GDM1 (cell line): ENCODE measurements at regions not wholly inside any gene's neighbourhood (a gene's known extent, or its start where the extent isn't known, plus 50 kb on each side); places are given as distances from the start of the nearest gene placed in this dataset.
"Not testable (repeated sequence)": the region's sequence is repeated elsewhere in the genome, so short reads cannot be mapped to it uniquely, and the experiment has no call there.

Experiments used
- DNase-seq: peaks from one replicate; lab custom pipeline; 2025; lab: John Stamatoyannopoulos, UW

DNA sequence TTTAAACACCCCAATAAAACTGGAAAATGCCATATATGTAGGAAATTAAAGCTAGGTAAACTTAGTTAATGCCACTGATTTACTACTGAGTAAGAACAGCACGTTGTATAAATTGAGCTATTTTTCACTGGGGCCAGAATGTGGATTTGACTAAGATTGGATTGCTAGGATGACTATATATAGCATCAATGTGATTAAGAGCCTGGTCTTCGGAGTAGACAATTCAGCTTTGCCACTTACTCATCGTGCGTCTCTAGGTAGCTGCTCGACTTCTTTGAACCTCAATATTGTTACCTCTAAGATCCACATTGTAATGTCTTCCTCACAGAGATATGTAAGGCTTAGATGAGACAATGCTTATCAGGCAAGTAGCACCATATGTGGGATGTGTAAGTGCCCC, 462.5 kb downstream of the KLF12 start:
- no peak for DNase-seq

DNA sequence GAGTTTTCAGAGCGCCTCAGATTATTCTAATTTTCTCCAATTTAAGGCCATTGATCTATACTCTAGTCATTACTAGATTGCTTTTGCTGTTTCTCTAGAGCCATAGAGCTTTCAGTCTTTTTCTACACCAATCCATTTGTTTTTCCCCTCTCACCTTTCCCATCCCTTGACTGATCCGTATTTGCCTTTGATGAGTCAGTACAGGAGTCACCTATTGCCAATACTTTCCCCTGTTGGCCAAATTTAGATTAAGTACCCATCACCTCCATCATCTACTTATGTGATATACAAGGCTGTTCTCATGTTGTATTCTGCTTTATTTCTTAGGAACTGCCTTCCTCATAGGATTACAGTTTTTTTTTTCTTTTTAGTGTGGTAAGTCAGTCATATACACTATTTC, 463.2 kb downstream of the KLF12 start:
- DNase-seq, result no peak

DNA sequence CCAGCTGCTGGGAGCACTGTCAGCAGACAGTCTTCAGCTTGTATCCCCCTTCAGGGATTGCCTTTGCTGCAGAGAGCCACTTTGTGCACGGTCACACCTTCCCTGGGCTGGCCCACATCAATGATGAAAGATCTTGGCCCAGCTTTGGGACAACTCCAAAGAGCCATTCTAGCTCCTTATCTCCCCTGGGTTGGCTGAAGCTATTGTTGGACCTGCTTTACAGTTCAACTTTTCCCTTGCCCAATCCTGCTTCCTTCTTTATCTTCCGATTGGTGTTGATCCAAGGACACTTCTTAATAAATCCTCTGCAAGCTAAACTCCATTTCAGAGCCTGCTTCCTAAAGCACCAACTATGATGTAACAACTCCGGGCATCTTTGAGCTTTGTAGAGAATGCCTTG, 466.4 kb downstream of the KLF12 start:
- DNase-seq, result no peak

DNA sequence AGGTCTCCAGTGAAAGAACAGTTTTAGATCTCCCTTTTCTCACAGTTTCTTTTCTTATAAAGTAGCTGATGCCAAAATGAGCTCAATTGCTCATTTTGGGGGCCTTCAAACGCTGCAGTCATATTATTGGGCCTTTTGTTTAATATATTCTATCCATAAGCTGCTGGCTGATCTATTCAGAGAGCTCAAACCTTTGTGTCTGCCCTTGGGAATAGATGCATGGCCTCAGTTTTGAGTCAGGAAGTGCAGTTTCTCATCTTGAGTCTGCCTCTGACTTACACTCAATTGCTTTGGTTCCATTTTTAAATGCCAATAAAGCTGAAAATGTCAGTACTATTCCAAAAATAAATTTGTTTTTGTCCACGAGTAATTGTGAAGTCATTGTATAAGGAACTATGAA, 468.9 kb downstream of the KLF12 start:
- no peak for DNase-seq

DNA sequence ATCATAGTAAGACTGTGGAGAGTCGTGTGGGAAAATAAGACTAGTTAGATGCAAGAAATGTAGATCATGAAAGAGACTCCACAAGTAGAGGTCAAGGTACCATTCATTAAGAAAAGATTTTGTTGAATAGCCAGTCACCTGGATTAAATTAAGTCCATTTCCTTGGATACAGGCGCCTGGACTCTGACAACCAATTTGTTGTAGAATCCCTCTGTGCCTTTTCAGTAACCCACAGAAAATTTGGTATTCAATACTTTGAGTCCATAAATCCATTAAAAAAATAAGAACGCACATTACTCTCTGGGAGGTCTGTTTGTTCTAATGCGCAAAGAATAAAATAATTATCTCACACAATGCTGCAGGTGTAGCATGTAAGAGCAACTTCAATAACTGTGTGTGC, 469.4 kb downstream of the KLF12 start:
- no peak for DNase-seq

DNA sequence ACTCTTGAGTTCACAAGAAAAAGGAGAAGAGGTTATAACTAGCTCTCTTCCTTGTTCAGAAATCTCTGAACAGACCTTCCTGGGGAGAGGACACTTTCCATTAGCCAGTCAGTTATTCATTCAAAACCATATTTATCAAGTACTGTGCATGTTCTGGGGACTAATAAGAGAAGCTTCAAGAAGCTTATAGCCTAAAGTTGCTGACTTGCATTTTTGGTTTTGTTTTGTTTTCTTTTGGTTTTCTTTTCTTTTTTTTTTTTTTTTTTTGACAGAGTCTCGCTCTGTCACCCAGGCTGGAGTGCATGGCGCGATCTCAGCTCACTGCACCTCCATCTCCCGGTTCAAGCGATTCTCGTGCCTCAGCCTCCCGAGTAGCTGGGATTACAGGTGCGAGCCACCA, 471.4 kb downstream of the KLF12 start:
- no peak for DNase-seq

DNA sequence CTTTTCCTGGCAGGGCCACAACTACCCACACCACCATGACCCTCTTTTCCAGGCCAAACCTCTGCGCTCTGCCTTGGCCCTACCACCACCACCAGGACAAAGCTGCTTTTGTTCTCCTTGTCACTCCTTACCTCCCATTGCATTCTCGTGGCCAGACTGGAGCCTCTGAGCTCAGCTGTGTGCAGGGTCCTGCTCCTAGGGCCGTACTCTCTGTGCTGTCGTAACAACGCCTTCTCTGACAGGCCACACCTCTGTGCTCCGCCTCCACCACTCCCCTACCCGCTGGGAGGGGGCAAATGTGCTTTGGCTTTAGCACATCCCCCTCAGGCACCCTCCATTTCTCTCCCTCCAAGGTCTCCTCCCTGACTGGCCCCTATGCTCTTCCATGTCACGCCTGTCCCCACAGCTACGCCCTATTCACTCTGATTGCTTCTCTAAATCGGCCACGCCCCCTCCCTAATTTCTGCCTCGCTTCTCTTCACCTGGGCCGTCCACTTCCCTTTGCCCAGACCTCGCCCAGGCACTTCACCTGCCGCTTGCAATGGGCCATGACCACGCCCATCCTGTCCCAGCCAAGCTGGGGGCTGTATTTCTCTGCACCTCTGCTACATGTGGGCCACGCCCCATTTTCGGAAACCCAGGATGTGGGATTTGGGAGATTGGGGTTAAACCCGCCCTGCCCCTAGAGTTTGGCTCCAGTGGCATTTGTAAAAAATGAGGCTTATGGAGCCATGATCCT, 472.3 kb downstream of the KLF12 start:
- DNase-seq, result no peak

DNA sequence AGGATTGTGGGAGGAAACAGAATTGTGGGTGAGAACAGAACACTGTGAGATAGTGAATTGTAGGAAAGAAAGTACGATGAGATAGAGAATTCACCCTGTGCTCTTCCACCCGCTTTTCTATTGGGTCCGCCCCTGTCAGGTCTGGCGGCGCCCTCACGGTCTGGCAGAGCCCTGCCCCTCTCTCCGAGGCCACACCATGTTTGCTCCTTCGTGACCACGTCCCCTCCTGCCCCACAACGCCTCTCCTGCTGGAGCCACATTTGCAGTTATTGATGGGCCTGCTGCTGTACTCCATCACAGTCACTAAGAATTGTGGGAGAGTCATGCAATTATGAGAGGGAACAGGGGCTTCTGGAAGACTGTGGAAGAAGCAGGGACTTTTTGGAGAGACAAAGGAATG, 473.1 kb downstream of the KLF12 start:
- no peak for DNase-seq

DNA sequence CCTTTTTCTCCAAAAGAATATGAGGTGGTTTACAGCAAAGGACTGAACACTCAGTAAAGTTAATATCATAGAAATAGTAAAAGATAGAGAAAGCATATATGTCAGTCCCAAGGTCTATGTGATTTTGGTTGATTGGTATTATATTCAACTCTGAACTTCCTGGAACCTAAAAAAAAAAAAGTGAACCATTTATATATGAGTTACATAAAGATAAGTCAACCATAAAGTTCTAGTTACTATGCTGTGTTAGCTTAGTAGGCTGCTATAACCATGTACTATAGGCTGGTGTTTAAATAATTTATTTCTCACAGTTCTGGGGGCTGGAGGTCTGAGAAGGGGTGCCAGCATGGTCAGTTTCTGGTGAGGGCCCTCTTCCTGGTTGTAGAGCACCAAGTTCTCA, 475.6 kb downstream of the KLF12 start:
- DNase-seq, result no peak

DNA sequence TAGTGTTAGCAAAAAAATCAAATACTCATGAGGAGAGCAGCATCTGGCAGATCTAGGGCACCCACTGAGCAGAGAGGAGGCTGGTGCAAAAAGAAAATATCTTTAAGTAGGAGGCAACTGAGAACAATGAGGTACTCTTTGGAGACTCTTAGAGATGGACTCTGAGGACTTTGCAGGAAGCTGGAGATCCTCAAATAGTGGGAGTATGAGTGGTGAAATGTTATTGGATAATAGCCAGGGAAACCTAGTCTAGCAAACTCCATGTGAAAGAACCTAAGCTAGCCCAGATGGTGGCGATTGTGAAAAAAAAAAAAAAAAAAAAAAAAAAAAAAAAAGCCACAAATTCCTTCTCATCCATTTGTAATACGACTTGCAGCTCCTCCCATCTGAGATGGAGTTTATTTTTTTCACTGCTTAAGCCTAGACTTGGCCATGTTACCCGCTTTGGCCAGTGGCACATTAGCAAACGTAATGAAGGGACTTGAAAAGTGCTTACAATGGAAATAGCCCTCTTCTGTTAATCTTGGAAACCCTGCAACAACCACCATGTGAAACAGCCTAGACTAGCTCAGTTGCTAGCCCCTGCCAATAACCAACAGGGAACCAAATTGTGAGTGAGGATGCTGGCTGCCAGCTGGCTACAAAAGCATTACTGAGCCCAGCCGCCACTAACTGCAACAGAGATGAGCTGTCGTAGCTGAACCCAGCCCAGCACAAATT, 476.2 kb downstream of the KLF12 start:
- no peak for DNase-seq

DNA sequence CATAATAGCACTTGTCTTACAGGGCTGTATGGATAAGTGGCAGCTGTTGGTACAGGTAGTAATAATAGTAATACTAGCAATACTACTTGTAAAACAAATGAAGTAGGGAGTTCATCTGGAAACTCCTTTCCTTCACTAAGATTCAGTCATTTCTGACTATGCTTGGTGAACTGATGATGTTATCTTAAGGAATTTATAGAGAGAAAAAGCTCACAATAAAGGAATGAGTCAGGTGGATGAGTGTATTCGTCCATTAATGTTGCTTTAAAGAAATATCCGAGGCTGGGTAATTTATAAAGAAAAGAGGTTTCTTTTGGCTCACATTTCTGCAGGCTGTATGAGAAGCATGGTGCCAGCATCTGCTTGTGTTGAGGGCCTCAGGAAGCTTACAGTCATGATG, 477.3 kb downstream of the KLF12 start:
- no peak for DNase-seq

DNA sequence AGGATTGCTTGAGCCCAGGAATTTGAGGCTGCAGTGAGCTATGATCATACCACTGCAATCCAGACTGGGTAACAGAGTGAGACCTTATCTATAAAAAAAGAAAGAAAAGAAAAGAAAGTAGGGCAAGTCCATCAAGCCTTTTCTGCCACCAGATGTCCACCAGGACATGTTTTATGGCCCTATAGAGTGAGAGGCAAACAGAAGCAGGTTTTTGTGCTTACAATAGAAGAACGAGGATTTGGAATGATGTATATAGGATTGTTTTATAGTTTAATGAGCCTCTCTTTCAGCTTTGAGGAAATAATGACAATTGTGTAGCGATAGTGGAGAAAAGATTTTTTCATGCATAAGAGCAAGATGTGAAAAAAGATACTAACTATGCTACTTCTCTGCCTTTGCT, 480.5 kb downstream of the KLF12 start:
- DNase-seq, result no peak

DNA sequence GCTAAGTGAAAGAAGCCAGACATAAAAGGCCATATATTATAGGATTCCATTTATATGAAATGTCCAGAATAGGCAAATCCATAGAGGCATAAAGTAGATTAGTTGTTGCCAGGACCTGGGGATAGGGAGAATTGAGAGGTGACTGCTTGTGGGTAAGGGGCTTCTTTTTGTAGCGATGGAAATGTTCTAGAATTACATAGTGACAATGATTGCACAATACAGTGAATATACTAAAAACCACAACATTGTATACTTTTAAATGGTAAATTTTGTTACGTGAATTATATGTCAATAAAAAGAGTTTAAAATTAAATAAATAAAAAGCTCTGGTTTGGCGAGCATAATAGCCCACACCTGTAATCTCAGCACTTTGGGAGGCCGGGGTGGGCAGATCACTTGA, 486.8 kb downstream of the KLF12 start:
- no peak for DNase-seq

DNA sequence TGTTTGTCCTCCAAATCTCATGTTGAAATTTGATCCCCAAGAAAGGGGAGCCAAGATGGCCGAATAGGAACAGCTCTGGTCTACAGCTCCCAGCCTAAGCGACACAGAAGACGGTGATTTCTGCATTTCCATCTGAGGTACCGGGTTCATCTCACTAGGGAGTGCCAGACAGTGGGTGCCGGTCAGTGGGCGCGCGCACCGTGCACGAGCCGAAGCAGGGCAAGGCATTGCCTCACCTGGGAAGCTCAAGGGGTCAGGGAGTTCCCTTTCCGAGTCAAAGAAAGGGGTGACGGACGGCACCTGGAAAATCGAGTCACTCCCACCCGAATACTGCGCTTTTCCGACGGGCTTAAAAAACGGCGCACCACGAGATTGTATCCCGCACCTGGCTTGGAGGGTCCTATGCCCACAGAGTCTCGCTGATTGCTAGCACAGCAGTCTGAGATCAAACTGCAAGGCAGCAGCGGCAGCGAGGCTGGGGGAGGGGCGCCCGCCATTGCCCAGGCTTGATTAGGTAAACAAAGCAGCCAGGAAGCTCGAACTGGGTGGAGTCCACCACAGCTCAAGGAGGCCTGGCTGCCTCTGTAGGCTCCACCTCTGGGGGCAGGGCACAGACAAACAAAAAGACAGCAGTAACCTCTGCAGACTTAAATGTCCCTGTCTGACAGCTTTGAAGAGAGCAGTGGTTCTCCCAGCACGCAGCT, 493.6 kb downstream of the KLF12 start:
- DNase-seq, result not testable (repeated sequence)

DNA sequence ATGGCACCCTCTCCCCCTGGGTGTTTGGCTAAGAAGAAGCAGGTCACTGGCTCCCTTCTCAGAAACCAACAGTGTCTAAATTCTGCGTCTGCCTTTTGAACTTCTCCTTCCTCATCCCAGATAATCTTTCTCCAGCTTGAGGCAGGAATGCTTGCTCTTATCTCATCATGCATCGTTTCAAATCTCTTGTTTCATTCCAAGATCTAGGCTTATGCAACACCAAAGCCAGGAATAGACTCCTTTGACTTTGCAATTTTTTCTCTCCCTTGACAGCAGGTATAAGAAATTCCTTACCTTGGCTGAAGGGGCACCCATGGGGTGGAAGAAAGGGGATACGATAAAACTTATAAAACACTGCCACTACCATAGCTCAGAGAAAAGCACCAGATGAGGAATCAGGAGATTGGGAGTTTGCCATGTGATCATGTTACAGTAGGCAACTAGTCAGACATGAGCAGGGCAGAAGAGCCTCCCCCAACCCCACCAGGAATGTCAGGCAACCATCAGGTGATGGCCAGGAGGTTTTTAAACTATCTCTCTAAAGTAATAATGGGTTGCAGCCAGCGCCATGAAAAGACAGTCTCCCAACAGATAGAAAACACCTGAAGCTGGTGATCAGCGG, 498.9 kb downstream of the KLF12 start:
- DNase-seq, result no peak

DNA sequence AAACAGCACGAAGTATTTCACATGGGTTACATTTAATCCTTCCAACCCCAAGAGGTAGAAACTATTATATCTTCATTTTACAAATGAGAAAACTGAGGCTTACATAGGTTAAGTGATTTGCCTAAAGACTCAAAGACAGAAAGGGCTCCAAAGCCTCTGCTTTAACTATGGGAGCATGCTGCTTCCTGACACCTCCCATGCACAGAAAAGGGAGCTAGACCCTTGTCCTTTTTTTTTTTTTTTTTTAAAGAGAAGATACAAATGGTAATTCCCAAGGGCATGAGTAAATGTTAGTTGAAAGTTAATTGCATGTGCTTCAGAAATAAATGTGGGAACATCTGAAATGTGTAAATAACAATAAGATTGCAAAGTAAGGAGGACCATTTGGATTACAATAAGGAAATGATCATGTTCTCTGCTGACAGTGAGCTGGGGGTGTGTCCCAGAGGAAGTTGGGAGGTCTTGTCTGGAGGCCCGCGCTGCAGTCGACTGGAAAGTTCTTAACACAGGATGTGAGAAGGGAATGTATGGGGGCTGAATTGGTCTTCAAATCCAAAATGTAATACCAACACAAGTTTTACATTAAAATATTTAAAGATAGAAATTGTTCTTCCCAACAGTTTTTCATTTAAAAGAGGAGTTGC, 500.3 kb downstream of the KLF12 start:
- DNase-seq, result no peak

DNA sequence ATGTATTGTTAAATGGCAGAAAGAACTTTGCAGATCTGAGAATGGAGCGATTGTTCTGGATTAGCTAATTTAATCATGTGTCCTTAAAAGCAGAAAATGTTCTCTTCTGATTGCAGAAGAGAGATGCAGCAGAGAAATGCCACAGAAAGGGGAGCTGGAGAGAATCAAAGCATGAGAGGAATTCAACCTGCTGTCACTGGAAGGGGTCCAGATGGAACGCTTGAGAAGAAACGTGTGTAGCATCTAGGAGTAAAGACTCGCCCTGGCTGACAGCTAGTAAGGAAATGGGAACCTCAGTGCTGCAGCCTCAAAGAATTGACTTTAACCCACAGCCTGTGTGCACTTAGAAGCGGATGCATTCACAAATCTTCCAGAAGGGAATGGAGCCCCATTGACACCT, 502.8 kb downstream of the KLF12 start:
- DNase-seq, result no peak

DNA sequence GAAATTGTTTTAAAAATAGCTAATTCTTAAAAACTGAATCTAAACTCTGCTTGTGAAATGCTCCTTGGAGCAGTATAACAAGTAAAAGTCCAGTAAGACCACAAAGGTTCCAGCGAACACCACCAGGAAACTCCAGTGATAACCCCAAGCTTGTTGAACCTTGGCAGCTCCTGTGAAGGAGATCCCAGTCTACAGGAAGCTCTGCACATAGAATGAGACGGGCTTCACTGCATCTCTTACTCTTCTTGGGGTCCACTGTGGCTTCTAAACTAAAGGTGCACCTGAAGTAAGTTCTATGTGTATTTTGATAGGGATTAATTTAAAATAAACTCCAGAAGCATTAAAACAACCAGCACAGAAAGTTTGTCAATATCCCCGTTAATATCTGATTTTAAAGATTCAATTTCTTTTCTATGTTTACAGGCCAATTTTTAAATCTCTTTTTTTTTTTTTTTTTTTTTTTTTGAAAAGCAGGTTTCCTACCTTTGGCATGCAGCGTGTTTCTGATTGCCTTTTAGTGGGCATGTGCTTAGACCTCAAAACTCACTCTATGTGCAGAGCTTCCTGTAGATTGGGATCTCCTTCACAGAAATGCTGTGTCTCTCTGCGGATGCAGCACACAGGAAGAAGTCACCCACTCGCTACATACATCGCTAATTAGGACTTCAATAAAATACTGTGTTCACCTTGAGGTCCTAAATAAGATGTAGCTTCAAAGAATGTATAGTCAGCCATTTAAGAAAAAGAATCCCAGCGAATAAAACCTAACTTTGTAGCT, 508.5 kb downstream of the KLF12 start:
- DNase-seq, result no peak

DNA sequence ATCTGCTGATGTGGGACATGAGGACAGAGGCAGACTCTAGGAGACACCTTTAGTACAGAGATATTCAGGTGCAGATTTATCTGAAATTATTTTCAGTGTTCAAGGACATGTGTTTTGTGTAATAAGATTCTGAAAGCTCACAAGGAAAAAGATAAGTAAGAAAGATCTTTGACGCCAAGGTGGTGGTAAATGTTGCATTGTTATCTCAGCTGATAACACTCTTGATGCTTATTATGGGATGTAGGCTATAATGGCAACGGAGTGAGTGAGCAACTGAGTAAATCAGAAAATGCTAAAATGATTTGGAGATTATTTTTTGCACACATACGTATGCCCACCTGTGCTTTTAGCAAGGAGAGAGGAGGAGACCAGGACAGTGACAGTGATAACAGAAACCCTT, 510.9 kb downstream of the KLF12 start:
- DNase-seq, result no peak

DNA sequence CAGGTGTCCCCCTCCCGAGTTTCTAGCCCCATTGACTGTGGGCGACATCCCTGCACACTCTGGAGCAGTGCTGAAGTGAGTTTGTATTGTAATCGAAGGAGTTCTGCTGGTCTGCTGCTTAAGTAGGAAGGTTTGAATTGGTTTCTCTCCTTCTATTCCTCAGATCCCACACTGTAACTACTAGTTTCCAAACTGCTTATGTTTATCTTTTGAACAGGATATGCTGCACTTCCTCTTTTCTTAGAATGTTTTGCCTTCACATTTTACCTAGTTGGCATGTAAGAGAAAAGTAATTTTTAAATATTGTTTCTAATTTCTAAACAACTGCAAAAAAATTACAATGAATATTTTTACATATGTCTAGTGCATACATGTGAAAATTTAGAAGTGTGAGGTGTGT, 511.8 kb downstream of the KLF12 start:
- no peak for DNase-seq

DNA sequence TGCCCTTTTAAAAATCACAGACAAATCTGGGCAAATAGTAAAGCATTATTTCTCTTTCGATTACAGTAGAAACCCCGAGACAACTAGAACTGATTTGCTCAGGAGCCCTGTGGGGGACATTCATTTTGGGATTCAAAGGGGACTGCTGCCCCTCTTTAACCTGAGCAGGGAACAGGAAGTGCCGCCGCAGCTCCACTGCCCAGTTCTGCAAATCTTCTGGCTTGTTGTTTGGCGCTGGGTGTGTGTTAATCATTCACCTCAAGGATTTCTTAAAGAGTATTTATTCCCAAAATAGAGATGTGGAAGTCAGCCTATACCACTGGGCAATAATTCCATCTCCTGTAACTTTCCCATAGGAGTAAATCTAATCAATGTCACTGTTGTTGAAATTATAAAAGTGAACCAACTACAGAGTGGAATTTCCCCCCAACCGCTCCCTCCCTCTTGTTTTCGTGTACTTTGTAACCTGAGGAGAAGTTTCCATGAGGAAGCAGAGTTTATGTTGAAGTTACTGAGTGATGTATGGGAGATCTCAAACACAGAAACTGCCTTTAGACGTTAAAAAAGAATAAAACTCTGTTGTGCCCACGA, 515.8 kb downstream of the KLF12 start:
- DNase-seq, result no peak
